SK-N-SH treated with all-trans-retinoic acid at 6 μM for 48 hours (cell line): ENCODE measurements at regions not wholly inside any gene's neighbourhood (a gene's known extent, or its start where the extent isn't known, plus 50 kb on each side); places are given as distances from the start of the nearest gene placed in this dataset.

ENCODE experiments used
- ATAC-seq: fragments of 200-7000 bp; cut with Tn5 transposase; 3 replicates; pipeline ENCODE4 v1.9.1; 2020; ENCODE audit warnings: mild to moderate bottlenecking, moderate library complexity
- ARNTL ChIP-seq: fragments of 450-650 bp; formaldehyde crosslinking; IDR thresholded peaks from 2 replicates; pipeline ENCODE4 v1.5.0; 2020; ENCODE audit warnings: low read depth, mild to moderate bottlenecking, moderate library complexity, borderline replicate concordance
- BACH2 ChIP-seq: fragments of 250-450 bp; sonication (Bioruptor Pico); IDR thresholded peaks from 2 replicates; pipeline ENCODE4 v1.9.0; 2021; ENCODE audit warnings: mild to moderate bottlenecking, borderline replicate concordance
- CSDC2 ChIP-seq: fragments of 250-450 bp; sonication (Bioruptor Pico); IDR thresholded peaks from 2 replicates; pipeline ENCODE4 v1.5.0; 2020; ENCODE audit warnings: mild to moderate bottlenecking, moderate library complexity
- ESRRG ChIP-seq: fragments of 250-450 bp; sonication (Bioruptor Pico); IDR thresholded peaks from 2 replicates; pipeline ENCODE4 v1.6.1; 2021; ENCODE audit warnings: mild to moderate bottlenecking
- GLIS3 ChIP-seq: fragments of 250-450 bp; sonication (Bioruptor Pico); IDR thresholded peaks from 2 replicates; pipeline ENCODE4 v1.5.0; 2020; ENCODE audit warnings: mild to moderate bottlenecking, moderate library complexity
- ISL1 ChIP-seq: fragments of 250-450 bp; sonication (Bioruptor Pico); IDR thresholded peaks from 2 replicates; pipeline ENCODE4 v2.1.2; 2022; ENCODE audit warnings: mild to moderate bottlenecking, moderate library complexity
- OSR1 ChIP-seq: fragments of 250-450 bp; sonication (Bioruptor Pico); IDR thresholded peaks from 2 replicates; pipeline ENCODE4 v1.8.0; 2022; ENCODE audit warnings: moderate library complexity, mild to moderate bottlenecking, inconsistent platforms
- PPARA ChIP-seq: fragments of 250-450 bp; sonication (Bioruptor Pico); IDR thresholded peaks from 2 replicates; pipeline ENCODE4 v1.5.0; 2020; ENCODE audit warnings: mild to moderate bottlenecking, borderline replicate concordance
- RARB ChIP-seq: fragments of 250-450 bp; sonication (Bioruptor Pico); IDR thresholded peaks from 2 replicates; pipeline ENCODE4 v1.8.0; 2021; ENCODE audit warnings: mild to moderate bottlenecking, moderate library complexity
- SNAI2 ChIP-seq: fragments of 250-450 bp; sonication (Bioruptor Pico); IDR thresholded peaks from 2 replicates; pipeline ENCODE4 v1.5.0; 2020; ENCODE audit warnings: mild to moderate bottlenecking, moderate library complexity
- TCF4 ChIP-seq: fragments of 250-450 bp; sonication (Bioruptor Pico); IDR thresholded peaks from 2 replicates; pipeline ENCODE4 v1.8.0; 2021; ENCODE audit warnings: mild to moderate bottlenecking, moderate library complexity, borderline replicate concordance
- TOX ChIP-seq: fragments of 250-450 bp; sonication (Bioruptor Pico); IDR thresholded peaks from 2 replicates; pipeline ENCODE4 v1.8.0; 2021; ENCODE audit warnings: mild to moderate bottlenecking, moderate library complexity, borderline replicate concordance
- ZC3H10 ChIP-seq: fragments of 250-450 bp; sonication (Bioruptor Pico); IDR thresholded peaks from 2 replicates; pipeline ENCODE4 v1.5.1; 2021; ENCODE audit warnings: mild to moderate bottlenecking, moderate library complexity
- ZFP3 ChIP-seq: fragments of 250-450 bp; sonication (Bioruptor Pico); IDR thresholded peaks from 2 replicates; pipeline ENCODE4 v1.5.0; 2020; ENCODE audit warnings: mild to moderate bottlenecking, moderate library complexity
- ZFP30 ChIP-seq: fragments of 450-650 bp; formaldehyde crosslinking; IDR thresholded peaks from 2 replicates; pipeline ENCODE4 v1.5.0; 2022; ENCODE audit warnings: mild to moderate bottlenecking, moderate library complexity
- ZNF565 ChIP-seq: fragments of 450-650 bp; formaldehyde crosslinking; conservative IDR thresholded peaks from 2 replicates; pipeline ENCODE4 v1.5.0; 2020; ENCODE audit warnings: low read depth, mild to moderate bottlenecking, moderate library complexity
- ZNF70 ChIP-seq: fragments of 450-650 bp; formaldehyde crosslinking; IDR thresholded peaks from 2 replicates; pipeline ENCODE4 v1.5.0; 2020; ENCODE audit warnings: mild to moderate bottlenecking, moderate library complexity
- ZNF8 ChIP-seq: fragments of 450-650 bp; formaldehyde crosslinking; IDR thresholded peaks from 2 replicates; pipeline ENCODE4 v1.5.0; 2020; ENCODE audit warnings: mild to moderate bottlenecking, moderate library complexity
- TF ChIP-seq, protein P1 (sequence below): fragments of 250-450 bp; sonication (Bioruptor Pico); IDR thresholded peaks from 2 replicates; pipeline ENCODE4 v1.8.0; 2021; ENCODE audit warnings: low read depth, mild to moderate bottlenecking, moderate library complexity, borderline replicate concordance
- TF ChIP-seq, protein P2 (sequence below): fragments of 250-450 bp; sonication (Bioruptor Pico); IDR thresholded peaks from 2 replicates; pipeline ENCODE4 v1.5.1; 2021; ENCODE audit warnings: mild to moderate bottlenecking, moderate library complexity
- TF ChIP-seq, protein P3 (sequence below): fragments of 250-450 bp; sonication (Bioruptor Pico); IDR thresholded peaks from 2 replicates; pipeline ENCODE4 v1.5.0; 2020; ENCODE audit warnings: mild to moderate bottlenecking, moderate library complexity
- TF ChIP-seq, protein P4 (sequence below): fragments of 250-450 bp; sonication (Bioruptor Pico); IDR thresholded peaks from 2 replicates; pipeline ENCODE4 v1.8.0; 2020; ENCODE audit warnings: mild to moderate bottlenecking, moderate library complexity, borderline replicate concordance

DNA sequence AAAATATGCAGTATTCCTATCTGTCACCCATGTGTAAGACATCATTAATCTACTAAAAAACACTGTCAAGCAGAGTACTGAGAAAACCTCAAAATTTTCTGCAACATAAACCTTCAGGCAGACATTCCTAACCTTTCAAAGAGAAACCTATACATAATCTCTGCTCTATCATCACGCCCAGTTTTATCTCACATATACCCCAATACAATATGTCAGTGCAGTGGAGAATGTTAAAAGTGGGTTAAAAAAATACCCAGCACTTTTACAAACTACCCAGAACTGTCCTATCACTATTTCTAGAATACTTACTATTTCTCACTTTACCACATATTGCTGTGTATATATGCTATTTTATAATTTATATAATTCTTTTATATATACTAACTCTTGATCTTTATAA is 922.0 kb upstream of the SORCS1 start:
- no peak for ATAC-seq
- TF ChIP-seq, protein P1, sequence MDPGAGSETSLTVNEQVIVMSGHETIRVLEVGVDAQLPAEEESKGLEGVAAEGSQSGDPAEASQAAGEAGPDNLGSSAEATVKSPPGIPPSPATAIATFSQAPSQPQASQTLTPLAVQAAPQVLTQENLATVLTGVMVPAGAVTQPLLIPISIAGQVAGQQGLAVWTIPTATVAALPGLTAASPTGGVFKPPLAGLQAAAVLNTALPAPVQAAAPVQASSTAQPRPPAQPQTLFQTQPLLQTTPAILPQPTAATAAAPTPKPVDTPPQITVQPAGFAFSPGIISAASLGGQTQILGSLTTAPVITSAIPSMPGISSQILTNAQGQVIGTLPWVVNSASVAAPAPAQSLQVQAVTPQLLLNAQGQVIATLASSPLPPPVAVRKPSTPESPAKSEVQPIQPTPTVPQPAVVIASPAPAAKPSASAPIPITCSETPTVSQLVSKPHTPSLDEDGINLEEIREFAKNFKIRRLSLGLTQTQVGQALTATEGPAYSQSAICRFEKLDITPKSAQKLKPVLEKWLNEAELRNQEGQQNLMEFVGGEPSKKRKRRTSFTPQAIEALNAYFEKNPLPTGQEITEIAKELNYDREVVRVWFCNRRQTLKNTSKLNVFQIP (CRISPR knock-in tag), result no peak
- no peak for TF ChIP-seq TOX (CRISPR knock-in tag)
- TF ChIP-seq, protein P2, sequence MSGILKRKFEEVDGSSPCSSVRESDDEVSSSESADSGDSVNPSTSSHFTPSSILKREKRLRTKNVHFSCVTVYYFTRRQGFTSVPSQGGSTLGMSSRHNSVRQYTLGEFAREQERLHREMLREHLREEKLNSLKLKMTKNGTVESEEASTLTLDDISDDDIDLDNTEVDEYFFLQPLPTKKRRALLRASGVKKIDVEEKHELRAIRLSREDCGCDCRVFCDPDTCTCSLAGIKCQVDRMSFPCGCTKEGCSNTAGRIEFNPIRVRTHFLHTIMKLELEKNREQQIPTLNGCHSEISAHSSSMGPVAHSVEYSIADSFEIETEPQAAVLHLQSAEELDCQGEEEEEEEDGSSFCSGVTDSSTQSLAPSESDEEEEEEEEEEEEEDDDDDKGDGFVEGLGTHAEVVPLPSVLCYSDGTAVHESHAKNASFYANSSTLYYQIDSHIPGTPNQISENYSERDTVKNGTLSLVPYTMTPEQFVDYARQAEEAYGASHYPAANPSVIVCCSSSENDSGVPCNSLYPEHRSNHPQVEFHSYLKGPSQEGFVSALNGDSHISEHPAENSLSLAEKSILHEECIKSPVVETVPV (CRISPR knock-in tag), result no peak
- no peak for TF ChIP-seq ZNF70 (CRISPR knock-in tag)
- no peak for TF ChIP-seq ZNF565
- no peak for TF ChIP-seq ESRRG (CRISPR knock-in tag)
- no peak for TF ChIP-seq ZC3H10 (CRISPR knock-in tag)
- TF ChIP-seq ZNF8 (CRISPR knock-in tag), result no peak
- no peak for TF ChIP-seq GLIS3 (CRISPR knock-in tag)
- TF ChIP-seq ARNTL (CRISPR knock-in tag), result no peak
- TF ChIP-seq OSR1 (CRISPR knock-in tag), result no peak
- no peak for TF ChIP-seq SNAI2
- no peak for TF ChIP-seq CSDC2 (CRISPR knock-in tag)
- TF ChIP-seq TCF4 (CRISPR knock-in tag), result no peak
- TF ChIP-seq ZFP30, result no peak
- no peak for TF ChIP-seq PPARA (CRISPR knock-in tag)
- no peak for TF ChIP-seq ISL1
- no peak for TF ChIP-seq ZFP3 (CRISPR knock-in tag)
- TF ChIP-seq RARB (CRISPR knock-in tag), result no peak

DNA sequence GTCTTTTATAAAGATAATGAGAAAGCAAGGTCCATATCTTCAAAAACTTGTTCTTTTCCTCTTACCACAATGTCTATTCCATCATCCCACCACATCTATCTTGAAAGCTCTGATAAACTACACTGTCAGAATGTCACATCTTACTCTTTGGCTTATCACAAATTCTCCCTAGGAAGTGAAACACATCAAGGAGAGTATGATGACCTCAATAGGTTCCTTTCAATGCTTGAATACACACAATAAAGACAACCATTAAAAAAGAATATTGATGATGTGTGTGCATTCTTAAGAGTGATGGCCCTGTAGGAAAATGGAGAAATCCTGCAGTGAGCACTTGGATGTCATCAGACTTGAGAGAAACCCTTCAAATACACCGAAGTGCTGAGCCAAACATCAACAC is 918.1 kb upstream of the SORCS1 start:
- TF ChIP-seq TOX (CRISPR knock-in tag), result no peak
- TF ChIP-seq, protein P3, sequence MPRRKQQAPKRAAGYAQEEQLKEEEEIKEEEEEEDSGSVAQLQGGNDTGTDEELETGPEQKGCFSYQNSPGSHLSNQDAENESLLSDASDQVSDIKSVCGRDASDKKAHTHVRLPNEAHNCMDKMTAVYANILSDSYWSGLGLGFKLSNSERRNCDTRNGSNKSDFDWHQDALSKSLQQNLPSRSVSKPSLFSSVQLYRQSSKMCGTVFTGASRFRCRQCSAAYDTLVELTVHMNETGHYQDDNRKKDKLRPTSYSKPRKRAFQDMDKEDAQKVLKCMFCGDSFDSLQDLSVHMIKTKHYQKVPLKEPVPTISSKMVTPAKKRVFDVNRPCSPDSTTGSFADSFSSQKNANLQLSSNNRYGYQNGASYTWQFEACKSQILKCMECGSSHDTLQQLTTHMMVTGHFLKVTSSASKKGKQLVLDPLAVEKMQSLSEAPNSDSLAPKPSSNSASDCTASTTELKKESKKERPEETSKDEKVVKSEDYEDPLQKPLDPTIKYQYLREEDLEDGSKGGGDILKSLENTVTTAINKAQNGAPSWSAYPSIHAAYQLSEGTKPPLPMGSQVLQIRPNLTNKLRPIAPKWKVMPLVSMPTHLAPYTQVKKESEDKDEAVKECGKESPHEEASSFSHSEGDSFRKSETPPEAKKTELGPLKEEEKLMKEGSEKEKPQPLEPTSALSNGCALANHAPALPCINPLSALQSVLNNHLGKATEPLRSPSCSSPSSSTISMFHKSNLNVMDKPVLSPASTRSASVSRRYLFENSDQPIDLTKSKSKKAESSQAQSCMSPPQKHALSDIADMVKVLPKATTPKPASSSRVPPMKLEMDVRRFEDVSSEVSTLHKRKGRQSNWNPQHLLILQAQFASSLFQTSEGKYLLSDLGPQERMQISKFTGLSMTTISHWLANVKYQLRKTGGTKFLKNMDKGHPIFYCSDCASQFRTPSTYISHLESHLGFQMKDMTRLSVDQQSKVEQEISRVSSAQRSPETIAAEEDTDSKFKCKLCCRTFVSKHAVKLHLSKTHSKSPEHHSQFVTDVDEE (CRISPR knock-in tag), result no peak
- no peak for TF ChIP-seq ISL1
- TF ChIP-seq ZNF565, result no peak
- no peak for TF ChIP-seq ZFP30
- no peak for TF ChIP-seq BACH2 (CRISPR knock-in tag)
- TF ChIP-seq, protein P2 (CRISPR knock-in tag), result no peak
- TF ChIP-seq SNAI2, result no peak
- TF ChIP-seq, protein P1 (CRISPR knock-in tag), result no peak
- TF ChIP-seq ESRRG (CRISPR knock-in tag), result no peak
- no peak for TF ChIP-seq ZFP3 (CRISPR knock-in tag)
- TF ChIP-seq ZC3H10 (CRISPR knock-in tag), result no peak
- no peak for TF ChIP-seq PPARA (CRISPR knock-in tag)
- no peak for TF ChIP-seq ARNTL (CRISPR knock-in tag)
- TF ChIP-seq, protein P4, sequence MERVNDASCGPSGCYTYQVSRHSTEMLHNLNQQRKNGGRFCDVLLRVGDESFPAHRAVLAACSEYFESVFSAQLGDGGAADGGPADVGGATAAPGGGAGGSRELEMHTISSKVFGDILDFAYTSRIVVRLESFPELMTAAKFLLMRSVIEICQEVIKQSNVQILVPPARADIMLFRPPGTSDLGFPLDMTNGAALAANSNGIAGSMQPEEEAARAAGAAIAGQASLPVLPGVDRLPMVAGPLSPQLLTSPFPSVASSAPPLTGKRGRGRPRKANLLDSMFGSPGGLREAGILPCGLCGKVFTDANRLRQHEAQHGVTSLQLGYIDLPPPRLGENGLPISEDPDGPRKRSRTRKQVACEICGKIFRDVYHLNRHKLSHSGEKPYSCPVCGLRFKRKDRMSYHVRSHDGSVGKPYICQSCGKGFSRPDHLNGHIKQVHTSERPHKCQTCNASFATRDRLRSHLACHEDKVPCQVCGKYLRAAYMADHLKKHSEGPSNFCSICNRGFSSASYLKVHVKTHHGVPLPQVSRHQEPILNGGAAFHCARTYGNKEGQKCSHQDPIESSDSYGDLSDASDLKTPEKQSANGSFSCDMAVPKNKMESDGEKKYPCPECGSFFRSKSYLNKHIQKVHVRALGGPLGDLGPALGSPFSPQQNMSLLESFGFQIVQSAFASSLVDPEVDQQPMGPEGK (CRISPR knock-in tag), result no peak
- TF ChIP-seq GLIS3 (CRISPR knock-in tag), result no peak
- TF ChIP-seq TCF4 (CRISPR knock-in tag), result no peak
- no peak for TF ChIP-seq CSDC2 (CRISPR knock-in tag)
- no peak for TF ChIP-seq OSR1 (CRISPR knock-in tag)
- ATAC-seq, result no peak
